RWPE2 (cell line): ENCODE measurements at regions not wholly inside any gene's neighbourhood (a gene's known extent, or its start where the extent isn't known, plus 50 kb on each side); places are given as distances from the start of the nearest gene placed in this dataset.
"Not testable (repeated sequence)": the region's sequence is repeated elsewhere in the genome, so short reads cannot be mapped to it uniquely, and the experiment has no call there.

Source experiments
- ATAC-seq: fragments of 200-7000 bp; cut with Tn5 transposase; 3 replicates; pipeline ENCODE4 v1.9.1; 2021; ENCODE audit warnings: low read depth
- DNase-seq: peaks from one replicate; pipeline ENCODE4 v3.0.0-alpha.2; 2020; ENCODE audit warnings: low spot score
- H3K27ac ChIP-seq: fragments of 450-650 bp; 2 replicates; pipeline ENCODE4 v1.5.1; 2017; ENCODE audit warnings: mild to moderate bottlenecking; ENCODE audit not compliant: poor library complexity, severe bottlenecking
- H3K27me3 ChIP-seq: fragments of 250-450 bp; sonication (Bioruptor Pico); 2 replicates; pipeline ENCODE4 v1.5.1; 2021; ENCODE audit warnings: mild to moderate bottlenecking, moderate library complexity; ENCODE audit not compliant: insufficient read depth, poor library complexity, severe bottlenecking
- H3K36me3 ChIP-seq: fragments of 250-450 bp; sonication (Bioruptor Pico); 2 replicates; pipeline ENCODE4 v1.5.1; 2020; ENCODE audit warnings: low read depth, mild to moderate bottlenecking, moderate library complexity
- H3K4me1 ChIP-seq: fragments of 250-450 bp; sonication (Bioruptor Pico); 2 replicates; pipeline ENCODE4 v1.5.1; 2021; ENCODE audit warnings: mild to moderate bottlenecking, moderate library complexity; ENCODE audit not compliant: insufficient read depth, poor library complexity, severe bottlenecking
- H3K4me3 ChIP-seq: fragments of 250-450 bp; sonication (Bioruptor Pico); 2 replicates; pipeline ENCODE4 v1.5.1; 2021; ENCODE audit warnings: mild to moderate bottlenecking, moderate library complexity; ENCODE audit not compliant: severe bottlenecking
- H3K9me3 ChIP-seq: fragments of 250-450 bp; sonication (Bioruptor Pico); 2 replicates; pipeline ENCODE4 v1.5.1; 2021; ENCODE audit warnings: mild to moderate bottlenecking, moderate library complexity; ENCODE audit not compliant: severe bottlenecking
- CTCF ChIP-seq: fragments of 450-650 bp; IDR thresholded peaks from one replicate; pipeline ENCODE4 v1.5.1; 2017; ENCODE audit warnings: mild to moderate bottlenecking, moderate library complexity; ENCODE audit not compliant: poor library complexity, severe bottlenecking

DNA sequence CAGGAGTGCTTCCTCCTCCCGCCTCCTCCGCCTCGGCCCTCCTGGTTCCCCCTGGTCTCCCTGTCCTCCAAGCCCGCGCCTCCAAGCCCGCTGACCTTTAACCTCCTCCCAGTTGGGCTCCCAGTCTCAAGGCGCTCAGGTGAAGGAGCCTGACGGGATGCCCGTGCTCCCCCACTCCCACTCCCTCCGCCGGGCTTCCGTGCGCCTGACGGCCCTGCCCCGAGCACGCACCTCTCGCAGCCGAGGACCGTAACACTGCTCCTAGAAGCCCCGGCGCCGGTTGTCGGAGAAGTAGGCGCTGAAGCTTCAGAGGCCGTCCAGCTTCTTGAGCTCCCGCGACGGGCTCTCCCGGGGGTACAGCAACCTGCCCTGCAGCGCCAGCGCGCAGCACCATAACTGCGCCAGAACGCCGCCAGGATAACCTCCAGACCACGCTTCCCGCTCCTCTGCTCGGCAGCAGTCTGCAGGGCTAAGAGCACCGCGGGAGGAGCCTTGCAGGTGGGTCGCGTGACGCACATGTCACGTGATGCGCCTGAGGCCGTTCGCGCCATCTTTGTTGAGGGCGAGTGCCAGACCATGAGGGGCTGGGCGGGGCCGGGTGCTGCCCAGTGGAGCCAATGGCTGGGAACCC is 71.0 kb upstream of the ZNF479 start:
- Histone ChIP-seq H3K27me3 (no peaks in the 10 kb centered on the region), H3K4me3 (no peak overlapping the region), H3K9me3 (peaks cover 2% of the 10 kb centered on the region), H3K4me1 (no peaks in the 10 kb centered on the region), H3K36me3 (no peaks in the 10 kb centered on the region), H3K27ac (no peak overlapping the region)
- ATAC-seq (no peak), DNase-seq (peak; percentile 55)
- TF ChIP-seq CTCF, result no peak

DNA sequence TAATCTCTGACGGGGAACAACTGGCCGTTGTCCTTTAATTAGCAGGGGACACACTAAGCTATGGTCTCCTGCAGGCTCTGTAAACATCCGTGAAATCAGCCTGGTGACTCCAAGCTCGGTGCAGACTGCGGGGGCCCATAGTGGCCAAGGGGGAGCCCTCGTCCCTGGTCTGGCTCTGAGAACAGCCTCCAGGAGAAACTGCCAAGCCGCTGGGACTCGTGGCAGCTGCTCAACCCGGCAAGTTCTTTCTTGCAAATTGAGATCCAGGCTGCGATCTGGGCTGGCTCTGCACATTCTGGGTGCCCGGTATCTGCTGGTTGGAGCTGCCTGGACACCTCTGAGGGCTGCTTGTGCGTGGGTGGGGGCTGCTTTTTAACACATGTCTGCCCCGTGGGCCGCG is 71.6 kb upstream of the ZNF479 start:
- not testable (repeated sequence) for H3K9me3 ChIP-seq, H3K27me3 ChIP-seq, H3K4me3 ChIP-seq, H3K27ac ChIP-seq, H3K4me1 ChIP-seq, H3K36me3 ChIP-seq, ATAC-seq
- peak; percentile 20 for DNase-seq

GRCh38 chr7:57204411-57204811 is 72.2 kb upstream of the ZNF479 start:
- no peaks in the 10 kb centered on the region for H3K36me3 ChIP-seq
- DNase-seq (no peak), ATAC-seq (no peak)
- peaks cover 2% of the 10 kb centered on the region for H3K9me3 ChIP-seq
- no peak overlapping the region for H3K4me3 ChIP-seq
- H3K27ac ChIP-seq, result no peak overlapping the region
- TF ChIP-seq CTCF, result no peak
- no peaks in the 10 kb centered on the region for H3K4me1 ChIP-seq
- H3K27me3 ChIP-seq, result no peaks in the 10 kb centered on the region

- ATAC-seq (no peak), DNase-seq (no peak)
- no peaks in the 10 kb centered on the region for H3K4me1 ChIP-seq
- no peak for TF ChIP-seq CTCF
- H3K4me3 ChIP-seq, result no peak overlapping the region
- H3K27ac ChIP-seq, result no peak overlapping the region
- peaks cover 2% of the 10 kb centered on the region for H3K9me3 ChIP-seq
- no peaks in the 10 kb centered on the region for H3K36me3 ChIP-seq
- no peaks in the 10 kb centered on the region for H3K27me3 ChIP-seq
These were observed 72.8 kb upstream of the ZNF479 start for GRCh38 chr7:57205000-57205399.

- H3K27ac ChIP-seq, result no peak overlapping the region
- H3K4me3 ChIP-seq, result no peak overlapping the region
- no peaks in the 10 kb centered on the region for H3K36me3 ChIP-seq
- H3K27me3 ChIP-seq, result no peaks in the 10 kb centered on the region
- no peaks in the 10 kb centered on the region for H3K4me1 ChIP-seq
- H3K9me3 ChIP-seq, result no peaks in the 10 kb centered on the region
- ATAC-seq (no peak), DNase-seq (no peak)
- no peak for TF ChIP-seq CTCF
These were observed 75.6 kb upstream of the ZNF479 start for GRCh38 chr7:57207836-57208235.
